Sigmoid colon (tissue), 4 donors: ENCODE measurements at regions not wholly inside any gene's neighbourhood (a gene's known extent, or its start where the extent isn't known, plus 50 kb on each side); places are given as distances from the start of the nearest gene placed in this dataset.
"Not testable (repeated sequence)": the region's sequence is repeated elsewhere in the genome, so short reads cannot be mapped to it uniquely, and the experiment has no call there.

Experiments used
- EP300 ChIP-seq, 4 donors: sonication (generic); formaldehyde crosslinking; IDR thresholded peaks; one replicate each; pipeline ENCODE4 v1.6.1; 2017; ENCODE audit warnings: antibody characterized with exemption in 4 of 4
- TF ChIP-seq, protein P1 (sequence below), 4 experiments: fragments of 450-650 bp in 3 of 4; fragments of 200-600 bp in 1 of 4; IDR thresholded peaks; one replicate each; pipeline ENCODE4 v1.5.1; 2016 to 2019; ENCODE audit warnings: antibody characterized with exemption in 4 of 4, mild to moderate bottlenecking in 3 of 4, moderate library complexity in 2 of 4

DNA sequence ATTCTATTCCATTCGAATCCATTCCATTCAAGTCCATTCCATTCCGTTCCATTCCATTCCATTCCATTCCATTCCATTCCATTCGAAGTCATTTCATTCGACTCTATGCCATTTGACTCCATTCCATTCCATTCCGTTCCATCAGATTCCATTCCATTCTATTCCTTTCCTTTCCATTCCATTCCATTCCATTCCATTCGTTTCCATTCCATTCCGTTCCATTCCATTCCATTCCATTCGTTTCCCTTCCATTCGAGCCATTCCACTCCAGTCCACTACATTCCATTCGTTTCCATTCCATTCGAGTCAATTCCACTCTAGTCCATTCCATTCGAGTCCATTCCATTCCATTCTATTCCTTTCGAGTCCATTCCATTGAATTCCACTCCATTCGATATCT lies 1120.4 kb downstream of the RPIA start:
- TF ChIP-seq, protein P1, sequence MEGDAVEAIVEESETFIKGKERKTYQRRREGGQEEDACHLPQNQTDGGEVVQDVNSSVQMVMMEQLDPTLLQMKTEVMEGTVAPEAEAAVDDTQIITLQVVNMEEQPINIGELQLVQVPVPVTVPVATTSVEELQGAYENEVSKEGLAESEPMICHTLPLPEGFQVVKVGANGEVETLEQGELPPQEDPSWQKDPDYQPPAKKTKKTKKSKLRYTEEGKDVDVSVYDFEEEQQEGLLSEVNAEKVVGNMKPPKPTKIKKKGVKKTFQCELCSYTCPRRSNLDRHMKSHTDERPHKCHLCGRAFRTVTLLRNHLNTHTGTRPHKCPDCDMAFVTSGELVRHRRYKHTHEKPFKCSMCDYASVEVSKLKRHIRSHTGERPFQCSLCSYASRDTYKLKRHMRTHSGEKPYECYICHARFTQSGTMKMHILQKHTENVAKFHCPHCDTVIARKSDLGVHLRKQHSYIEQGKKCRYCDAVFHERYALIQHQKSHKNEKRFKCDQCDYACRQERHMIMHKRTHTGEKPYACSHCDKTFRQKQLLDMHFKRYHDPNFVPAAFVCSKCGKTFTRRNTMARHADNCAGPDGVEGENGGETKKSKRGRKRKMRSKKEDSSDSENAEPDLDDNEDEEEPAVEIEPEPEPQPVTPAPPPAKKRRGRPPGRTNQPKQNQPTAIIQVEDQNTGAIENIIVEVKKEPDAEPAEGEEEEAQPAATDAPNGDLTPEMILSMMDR (IDR thresholded peaks at IDR 0.05) = not testable (repeated sequence)
- not testable (repeated sequence) for TF ChIP-seq EP300 (IDR thresholded peaks at IDR 0.05)
